HCT116 (cell line): ENCODE measurements at regions not wholly inside any gene's neighbourhood (a gene's known extent, or its start where the extent isn't known, plus 50 kb on each side); places are given as distances from the start of the nearest gene placed in this dataset.

Experiments used
- ATAC-seq: fragments of 200-7000 bp; cut with Tn5 transposase; 2 replicates; pipeline ENCODE4 v1.9.1; 2020; ENCODE audit warnings: mild to moderate bottlenecking, moderate library complexity
- BruUV-seq: library from RNA; stranded (reverse); fragments of 400-500 nt; replicated peaks from 2 replicates; lab custom pipeline; 2021; lab: Mats Ljungman, UMichigan
- CTCF ChIA-PET: fragments of 300-600 bp; sonication (Branson Sonifier 250); formaldehyde crosslinking; loops from one replicate; lab custom pipeline; 2021; ENCODE audit warnings: antibody characterized with exemption; lab: Charles Lee
- POLR2A ChIA-PET: fragments of 300-600, 350-600 bp; sonication (Branson Sonifier 250); formaldehyde crosslinking; loops from one replicate; lab custom pipeline; 2021; ENCODE audit warnings: antibody characterized with exemption; lab: Charles Lee
- RAD21 ChIA-PET, 2 experiments: fragments of 300-600 bp; sonication (Branson Sonifier 250); formaldehyde crosslinking; loops; one replicate each; lab custom pipeline; 2023; ENCODE audit warnings: low total read pairs in 2 of 2; ENCODE audit not compliant: uncharacterized antibody in 2 of 2, unreplicated experiment in 2 of 2, low non-redundant PET in 1 of 2; lab: Charles Lee
- DNase-seq: peaks from one replicate; pipeline ENCODE4 v3.0.0-alpha.2; 2010; ENCODE audit warnings: low read depth, low spot score
- H2AFZ ChIP-seq: fragments of 200-600 bp; shearing (Covaris generic), sonication (generic); 2 replicates; pipeline ENCODE4 v1.6.1; 2017; ENCODE audit warnings: low read depth, mixed run types, mixed read lengths, antibody characterized with exemption, low read length; ENCODE audit not compliant: poor library complexity, severe bottlenecking
- H3K27ac ChIP-seq: 2 replicates; pipeline ENCODE4 v1.5.1; 2012; ENCODE audit warnings: low read depth, low read length
- H3K27me3 ChIP-seq: fragments of 200-600 bp; sonication (generic); 2 replicates; pipeline ENCODE4 v1.6.1; 2016; ENCODE audit warnings: mixed run types, low read length, mixed read lengths; ENCODE audit not compliant: insufficient read depth
- H3K36me3 ChIP-seq, 2 experiments: fragments of 200-500 bp in 1 of 2; fragments of 200-600 bp in 1 of 2; sonication (Bioruptor generic) in 1 of 2; sonication (generic) in 1 of 2; 2 replicates each; pipeline versions ENCODE4 v1.5.1 to v1.6.1; 2014 to 2016; ENCODE audit warnings: low read length in 2 of 2, inconsistent platforms in 1 of 2, mixed read lengths in 1 of 2, mixed run types in 1 of 2; ENCODE audit not compliant: insufficient read depth in 2 of 2, control insufficient read depth in 1 of 2
- H3K4me1 ChIP-seq, 2 experiments: fragments of 200-600 bp in 1 of 2; sonication (generic) in 1 of 2; 2 replicates each; pipeline versions ENCODE4 v1.5.1 to v1.6.1; 2012 to 2017; ENCODE audit warnings: low read length in 2 of 2, inconsistent platforms in 1 of 2, mild to moderate bottlenecking in 1 of 2, mixed read lengths in 1 of 2, mixed run types in 1 of 2, moderate library complexity in 1 of 2; ENCODE audit not compliant: insufficient read depth in 2 of 2, control insufficient read depth in 1 of 2
- H3K4me2 ChIP-seq: fragments of 200-600 bp; sonication (generic); 2 replicates; pipeline ENCODE4 v1.6.1; 2017; ENCODE audit warnings: mixed run types, low read length, mixed read lengths
- H3K4me3 ChIP-seq, 2 experiments: fragments of 200-600 bp in 1 of 2; sonication (generic) in 1 of 2; replicated peaks in 1 of 2; 2 replicates each; pipeline ENCODE4 v1.5.1; 2011 to 2016; ENCODE audit warnings: low read length in 2 of 2, control low read depth in 1 of 2, low read depth in 1 of 2, mild to moderate bottlenecking in 1 of 2, mixed read lengths in 1 of 2, mixed run types in 1 of 2
- H3K79me2 ChIP-seq: fragments of 200-600 bp; sonication (generic); 2 replicates; pipeline ENCODE4 v1.6.1; 2017; ENCODE audit warnings: mild to moderate bottlenecking, mixed run types, low read length, moderate library complexity, mixed read lengths; ENCODE audit not compliant: insufficient read depth
- H3K9ac ChIP-seq: fragments of 200-600 bp; sonication (generic); 2 replicates; pipeline ENCODE4 v1.6.1; 2016; ENCODE audit warnings: low read length, mixed read lengths
- H3K9me2 ChIP-seq: fragments of 200-600 bp; sonication (generic), shearing (Covaris generic); 2 replicates; pipeline ENCODE4 v1.6.1; 2017; ENCODE audit warnings: mixed run types, mild to moderate bottlenecking, moderate library complexity; ENCODE audit not compliant: insufficient read depth
- H3K9me3 ChIP-seq, 2 experiments: fragments of 200-500 bp in 1 of 2; fragments of 200-600 bp in 1 of 2; sonication (Bioruptor generic) in 1 of 2; sonication (generic) in 1 of 2; 2 replicates each; pipeline ENCODE4 v1.6.1; 2014 to 2017; ENCODE audit warnings: low read length in 2 of 2, mixed read lengths in 2 of 2, inconsistent platforms in 1 of 2, low read depth in 1 of 2, mild to moderate bottlenecking in 1 of 2, mixed run types in 1 of 2, moderate library complexity in 1 of 2; ENCODE audit not compliant: control insufficient read depth in 1 of 2, insufficient read depth in 1 of 2
- H4K20me1 ChIP-seq: fragments of 200-600 bp; sonication (generic), shearing (Covaris generic); 2 replicates; pipeline ENCODE4 v1.6.1; 2017; ENCODE audit warnings: mixed run types, mild to moderate bottlenecking, moderate library complexity; ENCODE audit not compliant: insufficient read depth
- CBX3 ChIP-seq: IDR thresholded peaks from 2 replicates; pipeline ENCODE4 v1.6.1; 2012; ENCODE audit warnings: low read depth
- EGR1 ChIP-seq: IDR thresholded peaks from 2 replicates; pipeline ENCODE4 v1.6.1; 2012; ENCODE audit warnings: low read depth
- ELF1 ChIP-seq: IDR thresholded peaks from 2 replicates; pipeline ENCODE4 v1.6.1; 2012; ENCODE audit warnings: low read depth, borderline replicate concordance
- EZH2 ChIP-seq: fragments of 200-600 bp; sonication (generic); IDR thresholded peaks from 2 replicates; pipeline ENCODE4 v1.6.1; 2017; ENCODE audit warnings: antibody characterized with exemption, mixed run types
- RAD21 ChIP-seq: IDR thresholded peaks from 2 replicates; pipeline ENCODE4 v1.6.1; 2012; ENCODE audit warnings: low read depth, mild to moderate bottlenecking
- TCF7L2 ChIP-seq: IDR thresholded peaks from 2 replicates; pipeline ENCODE4 v1.7.0; 2011; ENCODE audit warnings: borderline replicate concordance, inconsistent platforms; ENCODE audit not compliant: insufficient read depth, insufficient read length; ENCODE audit errors: extremely low read depth
- ZFX ChIP-seq: fragments of 450-650 bp; IDR thresholded peaks from 2 replicates; pipeline ENCODE4 v1.6.1; 2017
- intact Hi-C: fragments of 100-400 bp; cut with micrococcal nuclease; formaldehyde crosslinking; loops from 2 replicates; pipeline ENCODE4 v1.10.0; 2022
- TF ChIP-seq, protein P1 (sequence below): IDR thresholded peaks from 2 replicates; pipeline ENCODE4 v1.6.1; 2011; ENCODE audit warnings: mild to moderate bottlenecking, low read length, moderate library complexity; ENCODE audit not compliant: insufficient replicate concordance; ENCODE audit errors: extremely low read depth
- TF ChIP-seq, protein P2 (sequence below), 3 experiments: fragments of 200-600 bp in 1 of 3; sonication (generic) in 1 of 3; IDR thresholded peaks in 2 of 3; conservative IDR thresholded peaks in 1 of 3; 2 replicates each; pipeline ENCODE4 v1.5.1; 2012 to 2017; ENCODE audit warnings: low read depth in 2 of 3, low read length in 2 of 3, antibody characterized with exemption in 1 of 3, borderline replicate concordance in 1 of 3, control low read depth in 1 of 3, mild to moderate bottlenecking in 1 of 3, mixed read lengths in 1 of 3, mixed run types in 1 of 3, moderate library complexity in 1 of 3; ENCODE audit not compliant: insufficient read depth in 1 of 3

DNA sequence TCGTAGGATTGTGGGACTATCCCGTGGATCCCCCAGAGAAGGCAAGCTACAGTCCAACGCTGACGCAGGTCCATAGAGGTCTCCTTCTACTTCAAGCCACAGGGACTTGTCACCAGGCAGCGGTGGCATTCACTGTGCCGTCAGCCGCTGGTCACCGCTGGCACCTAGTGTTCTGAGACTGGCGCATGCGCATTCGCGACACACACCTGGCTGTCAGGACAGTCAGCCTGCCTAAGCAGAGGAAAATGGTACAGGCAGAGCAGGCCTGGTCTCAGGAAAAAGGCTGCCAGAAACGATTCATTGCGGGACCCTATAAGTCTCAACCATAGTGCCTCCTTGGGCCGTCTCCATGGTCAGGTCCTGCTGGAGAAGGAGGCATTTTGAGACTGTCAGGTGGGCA lies 138.0 kb upstream of the WSB1 start:
- TF ChIP-seq ZFX (no peak), EGR1 (no peak), CBX3 (no peak), EZH2 (no peak), ELF1 (no peak), TCF7L2 (no peak)
- TF ChIP-seq, protein P1, sequence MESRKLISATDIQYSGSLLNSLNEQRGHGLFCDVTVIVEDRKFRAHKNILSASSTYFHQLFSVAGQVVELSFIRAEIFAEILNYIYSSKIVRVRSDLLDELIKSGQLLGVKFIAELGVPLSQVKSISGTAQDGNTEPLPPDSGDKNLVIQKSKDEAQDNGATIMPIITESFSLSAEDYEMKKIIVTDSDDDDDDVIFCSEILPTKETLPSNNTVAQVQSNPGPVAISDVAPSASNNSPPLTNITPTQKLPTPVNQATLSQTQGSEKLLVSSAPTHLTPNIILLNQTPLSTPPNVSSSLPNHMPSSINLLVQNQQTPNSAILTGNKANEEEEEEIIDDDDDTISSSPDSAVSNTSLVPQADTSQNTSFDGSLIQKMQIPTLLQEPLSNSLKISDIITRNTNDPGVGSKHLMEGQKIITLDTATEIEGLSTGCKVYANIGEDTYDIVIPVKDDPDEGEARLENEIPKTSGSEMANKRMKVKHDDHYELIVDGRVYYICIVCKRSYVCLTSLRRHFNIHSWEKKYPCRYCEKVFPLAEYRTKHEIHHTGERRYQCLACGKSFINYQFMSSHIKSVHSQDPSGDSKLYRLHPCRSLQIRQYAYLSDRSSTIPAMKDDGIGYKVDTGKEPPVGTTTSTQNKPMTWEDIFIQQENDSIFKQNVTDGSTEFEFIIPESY, result no peak
- Histone ChIP-seq H3K4me2 (no peak overlapping the region), H3K9ac (no peak overlapping the region), H3K27me3 (no peaks in the 10 kb centered on the region), H3K4me1 (no peaks in the 10 kb centered on the region), H2AFZ (no peak overlapping the region), H3K36me3 (no peaks in the 10 kb centered on the region), H3K9me3 (no peaks in the 10 kb centered on the region), H3K27ac (no peak overlapping the region), H3K4me3 (no peak overlapping the region), H3K79me2 (no peaks in the 10 kb centered on the region), H3K9me2 (no peaks in the 10 kb centered on the region), H4K20me1 (no peaks in the 10 kb centered on the region)
- RAD21 ChIA-PET, result no interaction called here
- intact Hi-C loops, result no loop called here
- CTCF ChIA-PET, result no interaction called here
- POLR2A ChIA-PET, result no interaction called here
- no TSS peak for BruUV-seq
- DNase-seq (no peak), ATAC-seq (no peak)

DNA sequence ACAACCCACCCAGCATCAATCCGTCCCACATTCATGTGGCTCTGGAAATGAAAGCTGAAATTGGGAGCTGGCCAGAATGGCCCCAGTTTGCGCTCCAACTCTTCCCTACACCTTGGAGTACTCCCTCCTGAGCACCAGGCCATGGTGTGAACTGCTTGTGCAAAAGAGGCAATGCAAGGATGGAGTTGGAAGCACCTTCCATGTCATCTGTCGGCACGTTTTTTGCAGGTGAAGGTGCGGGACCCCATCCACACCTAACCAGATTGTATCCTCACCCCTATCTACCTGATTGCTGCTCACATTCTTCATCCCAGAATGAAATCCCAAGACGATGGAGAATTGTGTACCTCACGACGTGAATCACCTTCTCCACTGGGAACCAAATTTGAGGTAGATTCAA lies 136.6 kb upstream of the WSB1 start:
- Histone ChIP-seq H3K9ac (no peak overlapping the region), H3K4me1 (no peaks in the 10 kb centered on the region), H3K4me3 (no peak overlapping the region), H2AFZ (no peak overlapping the region), H3K9me3 (no peaks in the 10 kb centered on the region), H3K27me3 (no peaks in the 10 kb centered on the region), H4K20me1 (no peaks in the 10 kb centered on the region), H3K79me2 (no peaks in the 10 kb centered on the region), H3K4me2 (no peak overlapping the region), H3K9me2 (no peaks in the 10 kb centered on the region), H3K36me3 (no peaks in the 10 kb centered on the region), H3K27ac (no peak overlapping the region)
- BruUV-seq, result no TSS peak
- TF ChIP-seq, protein P2, sequence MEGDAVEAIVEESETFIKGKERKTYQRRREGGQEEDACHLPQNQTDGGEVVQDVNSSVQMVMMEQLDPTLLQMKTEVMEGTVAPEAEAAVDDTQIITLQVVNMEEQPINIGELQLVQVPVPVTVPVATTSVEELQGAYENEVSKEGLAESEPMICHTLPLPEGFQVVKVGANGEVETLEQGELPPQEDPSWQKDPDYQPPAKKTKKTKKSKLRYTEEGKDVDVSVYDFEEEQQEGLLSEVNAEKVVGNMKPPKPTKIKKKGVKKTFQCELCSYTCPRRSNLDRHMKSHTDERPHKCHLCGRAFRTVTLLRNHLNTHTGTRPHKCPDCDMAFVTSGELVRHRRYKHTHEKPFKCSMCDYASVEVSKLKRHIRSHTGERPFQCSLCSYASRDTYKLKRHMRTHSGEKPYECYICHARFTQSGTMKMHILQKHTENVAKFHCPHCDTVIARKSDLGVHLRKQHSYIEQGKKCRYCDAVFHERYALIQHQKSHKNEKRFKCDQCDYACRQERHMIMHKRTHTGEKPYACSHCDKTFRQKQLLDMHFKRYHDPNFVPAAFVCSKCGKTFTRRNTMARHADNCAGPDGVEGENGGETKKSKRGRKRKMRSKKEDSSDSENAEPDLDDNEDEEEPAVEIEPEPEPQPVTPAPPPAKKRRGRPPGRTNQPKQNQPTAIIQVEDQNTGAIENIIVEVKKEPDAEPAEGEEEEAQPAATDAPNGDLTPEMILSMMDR (IDR thresholded peaks at IDR 0.05 in 2 of 3, conservative IDR thresholded peaks at IDR 0.05 in 1 of 3; ENCODE audit: borderline replicate concordance in 1 of 3, insufficient read depth in 1 of 3, low read depth in 2 of 3, low read length in 2 of 3), result no peak
- TF ChIP-seq RAD21, result no peak
- ATAC-seq, result no peak
- ChIA-PET RAD21 (no interaction called here), CTCF (no interaction called here), POLR2A (no interaction called here)
- intact Hi-C loops, result no loop called here
- DNase-seq, result no peak
